GM12878 (cell line): ENCODE measurements at regions not wholly inside any gene's neighbourhood (a gene's known extent, or its start where the extent isn't known, plus 50 kb on each side); places are given as distances from the start of the nearest gene placed in this dataset.

Experiments
- ATAC-seq: fragments of 200-7000 bp; cut with Tn5 transposase; 3 replicates; pipeline ENCODE4 v1.9.1; 2020; ENCODE audit warnings: mild to moderate bottlenecking, moderate library complexity
- BruUV-seq: library from RNA; stranded (reverse); fragments of 400-500 nt; replicated peaks from 2 replicates; lab custom pipeline; 2021; lab: Mats Ljungman, UMichigan
- CTCF ChIA-PET: fragments of 300-600 bp; sonication (Branson Sonifier 250); formaldehyde crosslinking; extraction: SDS; loops from one replicate; lab custom pipeline; 2021; ENCODE audit warnings: inconsistent platforms; lab: Yijun Ruan, JAX
- POLR2A ChIA-PET: fragments of 350-600 bp; formaldehyde crosslinking; extraction: SDS; loops from one replicate; lab custom pipeline; 2021; ENCODE audit warnings: inconsistent platforms; lab: Charles Lee
- RAD21 ChIA-PET: fragments of 300-600 bp; sonication (Branson Sonifier 250); formaldehyde crosslinking; loops from one replicate; lab custom pipeline; 2023; ENCODE audit warnings: antibody characterized with exemption; ENCODE audit not compliant: unreplicated experiment; lab: Charles Lee
- SMC1A ChIA-PET: fragments of 300-600 bp; sonication (Branson Sonifier 250); formaldehyde crosslinking; loops from one replicate; lab custom pipeline; 2023; ENCODE audit not compliant: unreplicated experiment, uncharacterized antibody; lab: Charles Lee
- DNase-seq: peaks from one replicate; pipeline ENCODE4 v3.0.0-alpha.2; 2011; ENCODE audit warnings: low read depth, low spot score
- FAIRE-seq: peaks from 3 replicates; lab custom pipeline; 2011; peaks lifted over from hg19 to GRCh38; lab: Jason Lieb, UNC
- H2AFZ ChIP-seq: 2 replicates; pipeline ENCODE4 v1.6.0; 2011; ENCODE audit warnings: low read depth, low read length, control low read depth; ENCODE audit not compliant: control insufficient read depth
- H3K27ac ChIP-seq: 2 replicates; pipeline ENCODE4 v1.5.1; 2011; ENCODE audit warnings: control low read depth; ENCODE audit not compliant: control insufficient read depth, insufficient read depth
- H3K27me3 ChIP-seq, 2 experiments: replicated peaks in 1 of 2; 2 replicates each; pipeline versions ENCODE4 v1.6.0 to v1.6.1; 2011; ENCODE audit warnings: low read length in 1 of 2; ENCODE audit not compliant: control insufficient read depth in 2 of 2, insufficient read depth in 2 of 2
- H3K36me3 ChIP-seq, 2 experiments: 2 replicates each; pipeline ENCODE4 v1.5.1; 2011; ENCODE audit warnings: low read length in 1 of 2; ENCODE audit not compliant: control insufficient read depth in 2 of 2, insufficient read depth in 2 of 2
- H3K4me1 ChIP-seq: 2 replicates; pipeline ENCODE4 v1.6.1; 2011; ENCODE audit warnings: mild to moderate bottlenecking, low read length, moderate library complexity, mixed read lengths; ENCODE audit not compliant: control insufficient read depth, insufficient read depth
- H3K4me2 ChIP-seq: 2 replicates; pipeline ENCODE4 v1.6.0; 2011; ENCODE audit warnings: control low read depth; ENCODE audit not compliant: control insufficient read depth, insufficient read depth
- H3K4me3 ChIP-seq: fragments of 200-600 bp; sonication (generic); 2 replicates; pipeline ENCODE4 v1.5.1; 2016
- H3K79me2 ChIP-seq: 2 replicates; pipeline ENCODE4 v1.6.0; 2011; ENCODE audit warnings: low read length; ENCODE audit not compliant: control insufficient read depth, insufficient read depth
- H3K9ac ChIP-seq: 2 replicates; pipeline ENCODE4 v1.8.0; 2011; ENCODE audit warnings: low read length, control low read depth, mixed read lengths; ENCODE audit not compliant: control insufficient read depth, insufficient read depth
- H3K9me3 ChIP-seq: replicated peaks from 3 replicates; pipeline ENCODE4 v1.5.1; 2011; ENCODE audit warnings: mild to moderate bottlenecking, low read length; ENCODE audit not compliant: control insufficient read depth, insufficient read depth
- H4K20me1 ChIP-seq: 2 replicates; pipeline ENCODE4 v1.6.0; 2011; ENCODE audit not compliant: control insufficient read depth, insufficient read depth
- CBX3 ChIP-seq: fragments of 200-600 bp; sonication (generic); IDR thresholded peaks from 2 replicates; pipeline ENCODE4 v1.6.1; 2016; ENCODE audit warnings: low read depth, borderline replicate concordance
- EGR1 ChIP-seq, 2 experiments: IDR thresholded peaks; 1 replicate in 1 of 2; 2 replicates in 1 of 2; pipeline ENCODE4 v1.6.1; 2011 to 2012; ENCODE audit warnings: low read depth in 2 of 2, low read length in 2 of 2, borderline replicate concordance in 1 of 2, mild to moderate bottlenecking in 1 of 2, moderate library complexity in 1 of 2
- FOXM1 ChIP-seq: IDR thresholded peaks from 2 replicates; pipeline ENCODE4 v1.6.1; 2012; ENCODE audit warnings: low read depth, mild to moderate bottlenecking, inconsistent platforms, low read length, moderate library complexity
- MEF2A ChIP-seq: IDR thresholded peaks from 2 replicates; pipeline ENCODE4 v1.6.1; 2011; ENCODE audit warnings: low read depth, mild to moderate bottlenecking, low read length, moderate library complexity; ENCODE audit not compliant: insufficient read depth
- MEF2B ChIP-seq: fragments of 450-650 bp; IDR thresholded peaks from 2 replicates; pipeline ENCODE4 v1.6.1; 2018; ENCODE audit warnings: mild to moderate bottlenecking, moderate library complexity; ENCODE audit not compliant: partially characterized antibody, poor library complexity, severe bottlenecking
- MTA3 ChIP-seq: IDR thresholded peaks from 2 replicates; pipeline ENCODE4 v1.6.1; 2012; ENCODE audit warnings: low read length, inconsistent platforms, borderline replicate concordance
- PAX5 ChIP-seq: IDR thresholded peaks from 2 replicates; pipeline ENCODE4 v1.6.1; 2011; ENCODE audit warnings: low read depth, low read length, borderline replicate concordance
- RBBP5 ChIP-seq: fragments of 200-600 bp; sonication (generic); conservative IDR thresholded peaks from 2 replicates; pipeline ENCODE4 v1.6.1; 2016
- SIX5 ChIP-seq: IDR thresholded peaks from 2 replicates; pipeline ENCODE4 v1.6.1; 2011; ENCODE audit warnings: mild to moderate bottlenecking, low read depth, low read length, moderate library complexity; ENCODE audit not compliant: severe bottlenecking
- TCF3 ChIP-seq: IDR thresholded peaks from 2 replicates; pipeline ENCODE4 v1.6.1; 2012; ENCODE audit warnings: low read depth, mild to moderate bottlenecking, low read length, borderline replicate concordance; ENCODE audit not compliant: insufficient read depth
- ZNF622 ChIP-seq: fragments of 450-650 bp; IDR thresholded peaks from 2 replicates; pipeline ENCODE4 v1.6.1; 2017; ENCODE audit warnings: mild to moderate bottlenecking, inconsistent platforms
- WGBS: methylation state at CpG from one replicate; pipeline ENCODE4 v1.1.6; 2016; ENCODE audit warnings: low lambda C conversion rate; ENCODE audit not compliant: insufficient replicate concordance, insufficient coverage; ENCODE audit errors: missing lambda C conversion rate; 5-methylcytosine and 5-hydroxymethylcytosine counted together
- in situ Hi-C: fragments of 300-500 bp; cut with MboI; formaldehyde crosslinking; loops from 9 replicates; pipeline ENCODE4 v1.14.3; 2018; ENCODE audit warnings: mixed read lengths
- intact Hi-C: fragments of 100-400 bp; cut with micrococcal nuclease; formaldehyde crosslinking; loops from one replicate; pipeline ENCODE4 v1.14.2; 2022; ENCODE audit not compliant: unreplicated experiment
- TF ChIP-seq, protein P1 (sequence below): fragments of 450-650 bp; IDR thresholded peaks from 2 replicates; pipeline ENCODE4 v1.6.1; 2017; ENCODE audit warnings: mild to moderate bottlenecking, moderate library complexity
- TF ChIP-seq, protein P2 (sequence below): IDR thresholded peaks from 2 replicates; pipeline ENCODE4 v1.6.1; 2012; ENCODE audit warnings: improper control_type of control experiment, low read depth, low read length; ENCODE audit not compliant: insufficient replicate concordance
- TF ChIP-seq, protein P3 (sequence below): fragments of 450-650 bp; IDR thresholded peaks from 2 replicates; pipeline ENCODE4 v1.6.1; 2014; ENCODE audit warnings: mild to moderate bottlenecking

DNA sequence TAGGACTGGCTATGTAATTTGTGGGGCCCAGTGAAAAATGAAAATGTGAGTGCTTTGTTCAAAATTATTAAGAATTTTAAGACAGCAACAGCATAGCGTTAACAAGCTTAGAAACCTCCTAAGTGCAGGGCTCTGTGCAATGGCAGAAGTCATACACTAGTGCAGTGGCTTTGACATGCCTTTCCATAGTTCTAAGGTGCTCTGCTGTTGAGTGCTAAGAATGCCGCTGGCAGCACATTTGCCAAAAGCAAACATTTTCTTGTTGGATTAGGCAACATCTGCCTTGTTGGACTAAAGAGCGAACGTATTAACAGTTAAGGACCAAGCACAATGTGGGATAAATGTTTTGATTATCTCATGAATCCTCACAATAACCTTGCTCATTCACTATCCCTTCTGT, 244.9 kb upstream of the PDE3A start:
- DNase-seq (no peak), ATAC-seq (peak; percentile 35; the same call in 1 of the 3 replicates), FAIRE-seq (no peak)
- CTCF ChIA-PET = interaction anchor here (0.9 to 3.7 kb wide), 12 partner anchors 8 to 385 kb away, joined by 3 to 22 read pairs (median 4); no protein-coding TSS in a partner anchor
- H3K27ac ChIP-seq = no peak overlapping the region
- no peaks in the 10 kb centered on the region for H3K36me3 ChIP-seq
- no peak overlapping the region for H3K4me2 ChIP-seq
- no peak overlapping the region for H3K9ac ChIP-seq
- H3K4me3 ChIP-seq = no peak overlapping the region
- SMC1A ChIA-PET = interaction anchor here (0.9 to 3.0 kb wide), 13 partner anchors 10 to 366 kb away, joined by 3 to 23 read pairs (median 4); no protein-coding TSS in a partner anchor
- H3K27me3 ChIP-seq = no peaks in the 10 kb centered on the region
- intact Hi-C loops (loop anchor here (1.0 to 5.0 kb wide), 4 partner anchors 97 to 424 kb away; no protein-coding TSS in a partner anchor), in situ Hi-C loops (no loop called here)
- no peak overlapping the region for H2AFZ ChIP-seq
- RAD21 ChIA-PET = interaction anchor here (0.7 to 3.4 kb wide), 9 partner anchors 18 to 465 kb away, joined by 3 to 14 read pairs (median 3); no protein-coding TSS in a partner anchor
- BruUV-seq = no TSS peak
- H3K4me1 ChIP-seq = no peaks in the 10 kb centered on the region
- 58% methylated on average over 4 of the region's 4 CpGs for WGBS
- H3K79me2 ChIP-seq = no peaks in the 10 kb centered on the region
- no peaks in the 10 kb centered on the region for H4K20me1 ChIP-seq
- no peaks in the 10 kb centered on the region for H3K9me3 ChIP-seq
- POLR2A ChIA-PET = no interaction called here
- no peak for TF ChIP-seq PAX5
- TF ChIP-seq TCF3 = no peak
- TF ChIP-seq CBX3 = no peak
- TF ChIP-seq MEF2A = no peak
- no peak for TF ChIP-seq ZNF622
- TF ChIP-seq FOXM1 = no peak
- TF ChIP-seq MEF2B = no peak
- TF ChIP-seq SIX5 = no peak
- TF ChIP-seq, protein P1, sequence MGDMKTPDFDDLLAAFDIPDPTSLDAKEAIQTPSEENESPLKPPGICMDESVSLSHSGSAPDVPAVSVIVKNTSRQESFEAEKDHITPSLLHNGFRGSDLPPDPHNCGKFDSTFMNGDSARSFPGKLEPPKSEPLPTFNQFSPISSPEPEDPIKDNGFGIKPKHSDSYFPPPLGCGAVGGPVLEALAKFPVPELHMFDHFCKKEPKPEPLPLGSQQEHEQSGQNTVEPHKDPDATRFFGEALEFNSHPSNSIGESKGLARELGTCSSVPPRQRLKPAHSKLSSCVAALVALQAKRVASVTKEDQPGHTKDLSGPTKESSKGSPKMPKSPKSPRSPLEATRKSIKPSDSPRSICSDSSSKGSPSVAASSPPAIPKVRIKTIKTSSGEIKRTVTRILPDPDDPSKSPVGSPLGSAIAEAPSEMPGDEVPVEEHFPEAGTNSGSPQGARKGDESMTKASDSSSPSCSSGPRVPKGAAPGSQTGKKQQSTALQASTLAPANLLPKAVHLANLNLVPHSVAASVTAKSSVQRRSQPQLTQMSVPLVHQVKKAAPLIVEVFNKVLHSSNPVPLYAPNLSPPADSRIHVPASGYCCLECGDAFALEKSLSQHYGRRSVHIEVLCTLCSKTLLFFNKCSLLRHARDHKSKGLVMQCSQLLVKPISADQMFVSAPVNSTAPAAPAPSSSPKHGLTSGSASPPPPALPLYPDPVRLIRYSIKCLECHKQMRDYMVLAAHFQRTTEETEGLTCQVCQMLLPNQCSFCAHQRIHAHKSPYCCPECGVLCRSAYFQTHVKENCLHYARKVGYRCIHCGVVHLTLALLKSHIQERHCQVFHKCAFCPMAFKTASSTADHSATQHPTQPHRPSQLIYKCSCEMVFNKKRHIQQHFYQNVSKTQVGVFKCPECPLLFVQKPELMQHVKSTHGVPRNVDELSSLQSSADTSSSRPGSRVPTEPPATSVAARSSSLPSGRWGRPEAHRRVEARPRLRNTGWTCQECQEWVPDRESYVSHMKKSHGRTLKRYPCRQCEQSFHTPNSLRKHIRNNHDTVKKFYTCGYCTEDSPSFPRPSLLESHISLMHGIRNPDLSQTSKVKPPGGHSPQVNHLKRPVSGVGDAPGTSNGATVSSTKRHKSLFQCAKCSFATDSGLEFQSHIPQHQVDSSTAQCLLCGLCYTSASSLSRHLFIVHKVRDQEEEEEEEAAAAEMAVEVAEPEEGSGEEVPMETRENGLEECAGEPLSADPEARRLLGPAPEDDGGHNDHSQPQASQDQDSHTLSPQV = no peak
- TF ChIP-seq, protein P2, sequence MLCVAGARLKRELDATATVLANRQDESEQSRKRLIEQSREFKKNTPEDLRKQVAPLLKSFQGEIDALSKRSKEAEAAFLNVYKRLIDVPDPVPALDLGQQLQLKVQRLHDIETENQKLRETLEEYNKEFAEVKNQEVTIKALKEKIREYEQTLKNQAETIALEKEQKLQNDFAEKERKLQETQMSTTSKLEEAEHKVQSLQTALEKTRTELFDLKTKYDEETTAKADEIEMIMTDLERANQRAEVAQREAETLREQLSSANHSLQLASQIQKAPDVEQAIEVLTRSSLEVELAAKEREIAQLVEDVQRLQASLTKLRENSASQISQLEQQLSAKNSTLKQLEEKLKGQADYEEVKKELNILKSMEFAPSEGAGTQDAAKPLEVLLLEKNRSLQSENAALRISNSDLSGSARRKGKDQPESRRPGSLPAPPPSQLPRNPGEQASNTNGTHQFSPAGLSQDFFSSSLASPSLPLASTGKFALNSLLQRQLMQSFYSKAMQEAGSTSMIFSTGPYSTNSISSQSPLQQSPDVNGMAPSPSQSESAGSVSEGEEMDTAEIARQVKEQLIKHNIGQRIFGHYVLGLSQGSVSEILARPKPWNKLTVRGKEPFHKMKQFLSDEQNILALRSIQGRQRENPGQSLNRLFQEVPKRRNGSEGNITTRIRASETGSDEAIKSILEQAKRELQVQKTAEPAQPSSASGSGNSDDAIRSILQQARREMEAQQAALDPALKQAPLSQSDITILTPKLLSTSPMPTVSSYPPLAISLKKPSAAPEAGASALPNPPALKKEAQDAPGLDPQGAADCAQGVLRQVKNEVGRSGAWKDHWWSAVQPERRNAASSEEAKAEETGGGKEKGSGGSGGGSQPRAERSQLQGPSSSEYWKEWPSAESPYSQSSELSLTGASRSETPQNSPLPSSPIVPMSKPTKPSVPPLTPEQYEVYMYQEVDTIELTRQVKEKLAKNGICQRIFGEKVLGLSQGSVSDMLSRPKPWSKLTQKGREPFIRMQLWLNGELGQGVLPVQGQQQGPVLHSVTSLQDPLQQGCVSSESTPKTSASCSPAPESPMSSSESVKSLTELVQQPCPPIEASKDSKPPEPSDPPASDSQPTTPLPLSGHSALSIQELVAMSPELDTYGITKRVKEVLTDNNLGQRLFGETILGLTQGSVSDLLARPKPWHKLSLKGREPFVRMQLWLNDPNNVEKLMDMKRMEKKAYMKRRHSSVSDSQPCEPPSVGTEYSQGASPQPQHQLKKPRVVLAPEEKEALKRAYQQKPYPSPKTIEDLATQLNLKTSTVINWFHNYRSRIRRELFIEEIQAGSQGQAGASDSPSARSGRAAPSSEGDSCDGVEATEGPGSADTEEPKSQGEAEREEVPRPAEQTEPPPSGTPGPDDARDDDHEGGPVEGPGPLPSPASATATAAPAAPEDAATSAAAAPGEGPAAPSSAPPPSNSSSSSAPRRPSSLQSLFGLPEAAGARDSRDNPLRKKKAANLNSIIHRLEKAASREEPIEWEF = no peak
- TF ChIP-seq, protein P3, sequence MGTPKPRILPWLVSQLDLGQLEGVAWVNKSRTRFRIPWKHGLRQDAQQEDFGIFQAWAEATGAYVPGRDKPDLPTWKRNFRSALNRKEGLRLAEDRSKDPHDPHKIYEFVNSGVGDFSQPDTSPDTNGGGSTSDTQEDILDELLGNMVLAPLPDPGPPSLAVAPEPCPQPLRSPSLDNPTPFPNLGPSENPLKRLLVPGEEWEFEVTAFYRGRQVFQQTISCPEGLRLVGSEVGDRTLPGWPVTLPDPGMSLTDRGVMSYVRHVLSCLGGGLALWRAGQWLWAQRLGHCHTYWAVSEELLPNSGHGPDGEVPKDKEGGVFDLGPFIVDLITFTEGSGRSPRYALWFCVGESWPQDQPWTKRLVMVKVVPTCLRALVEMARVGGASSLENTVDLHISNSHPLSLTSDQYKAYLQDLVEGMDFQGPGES = no peak
- TF ChIP-seq MTA3 = no peak
- TF ChIP-seq RBBP5 = no peak
- TF ChIP-seq EGR1 (IDR thresholded peaks at IDR 0.05; ENCODE audit: borderline replicate concordance in 1 of 2, low read depth in 2 of 2, low read length in 2 of 2) = no peak
